ENCODE measurements at regions not wholly inside any gene's neighbourhood (a gene's known extent, or its start where the extent isn't known, plus 50 kb on each side); places are given as distances from the start of the nearest gene placed in this dataset.

- DNase-seq: no peak
These were observed 223.2 kb upstream of the FOXF1 start for GRCh38 chr16:86286991-86287663.

GRCh38 chr16:86287664-86288201 lies 222.6 kb upstream of the FOXF1 start:
- DNase-seq: no peak

- DNase-seq: no peak
These were observed 221.5 kb upstream of the FOXF1 start for GRCh38 chr16:86288716-86289294.

- DNase-seq: no peak
These were observed 221.0 kb upstream of the FOXF1 start for GRCh38 chr16:86289304-86289703.

- DNase-seq: no peak
These were observed 220.4 kb upstream of the FOXF1 start for GRCh38 chr16:86289907-86290306.

GRCh38 chr16:86291491-86291890 lies 218.8 kb upstream of the FOXF1 start:
- no peak for DNase-seq

GRCh38 chr16:86292171-86292775 lies 218.1 kb upstream of the FOXF1 start:
- no peak for DNase-seq

- DNase-seq: no peak
These were observed 217.4 kb upstream of the FOXF1 start for GRCh38 chr16:86292942-86293341.

- DNase-seq: no peak
These were observed 216.4 kb upstream of the FOXF1 start for GRCh38 chr16:86293906-86294305.

- DNase-seq: no peak
These were observed 215.7 kb upstream of the FOXF1 start for GRCh38 chr16:86294535-86295196.

- no peak for DNase-seq
These were observed 214.1 kb upstream of the FOXF1 start for GRCh38 chr16:86296256-86296655.

- no peak for DNase-seq
These were observed 212.9 kb upstream of the FOXF1 start for GRCh38 chr16:86297391-86297790.

GRCh38 chr16:86297866-86298757 lies 212.2 kb upstream of the FOXF1 start:
- no peak for DNase-seq

- no peak for DNase-seq
These were observed 211.6 kb upstream of the FOXF1 start for GRCh38 chr16:86298758-86299134.

GRCh38 chr16:86299882-86300610 lies 210.3 kb upstream of the FOXF1 start:
- DNase-seq: no peak

- DNase-seq: no peak
These were observed 209.4 kb upstream of the FOXF1 start for GRCh38 chr16:86300746-86301481.

GRCh38 chr16:86302421-86303109 lies 207.8 kb upstream of the FOXF1 start:
- DNase-seq: no peak

GRCh38 chr16:86303787-86304678 lies 206.3 kb upstream of the FOXF1 start:
- no peak for DNase-seq

GRCh38 chr16:86304868-86305267 lies 205.5 kb upstream of the FOXF1 start:
- DNase-seq: no peak

- DNase-seq: no peak
These were observed 204.9 kb upstream of the FOXF1 start for GRCh38 chr16:86305440-86305839.

All from stimulated activated CD8-positive, alpha-beta memory T cell treated with anti-CD3 and anti-CD28 coated beads, Interleukin-4, amount 100 ng/mL, for 48 hours (primary cell).